NCI-H1105 treated with DMSO at 0.1 percent for 48 hours (cell line): ENCODE measurements at regions not wholly inside any gene's neighbourhood (a gene's known extent, or its start where the extent isn't known, plus 50 kb on each side); places are given as distances from the start of the nearest gene placed in this dataset.
"Not testable (repeated sequence)": the region's sequence is repeated elsewhere in the genome, so short reads cannot be mapped to it uniquely, and the experiment has no call there.

Source experiments
- DNase-seq: peaks from one replicate; lab custom pipeline; 2025; lab: John Stamatoyannopoulos, UW

- no peak for DNase-seq
Observed at GRCh38 chr22:27253108-27253902, 548.3 kb downstream of the MN1 start.

GRCh38 chr22:27254063-27254462 is 547.5 kb downstream of the MN1 start:
- DNase-seq = not testable (repeated sequence)

GRCh38 chr22:27255580-27255979 is 546.0 kb downstream of the MN1 start:
- DNase-seq = no peak

- DNase-seq = no peak
Observed at GRCh38 chr22:27257987-27258386, 543.6 kb downstream of the MN1 start.

GRCh38 chr22:27258616-27259172 is 542.9 kb downstream of the MN1 start:
- no peak for DNase-seq

- no peak for DNase-seq
Observed at GRCh38 chr22:27259433-27259832, 542.1 kb downstream of the MN1 start.

- DNase-seq = peak; percentile 68
Observed at GRCh38 chr22:27260087-27260698, 541.4 kb downstream of the MN1 start.

GRCh38 chr22:27262361-27262760 is 539.2 kb downstream of the MN1 start:
- DNase-seq = no peak

GRCh38 chr22:27264184-27264583 is 537.4 kb downstream of the MN1 start:
- DNase-seq = no peak

GRCh38 chr22:27267145-27267544 is 534.4 kb downstream of the MN1 start:
- DNase-seq = no peak

- DNase-seq = no peak
Observed at GRCh38 chr22:27269751-27270543, 531.6 kb downstream of the MN1 start.

- no peak for DNase-seq
Observed at GRCh38 chr22:27270818-27271510, 530.6 kb downstream of the MN1 start.

- DNase-seq = no peak
Observed at GRCh38 chr22:27273436-27273835, 528.1 kb downstream of the MN1 start.

- DNase-seq = no peak
Observed at GRCh38 chr22:27273853-27274252, 527.7 kb downstream of the MN1 start.

- DNase-seq = no peak
Observed at GRCh38 chr22:27274770-27275449, 526.6 kb downstream of the MN1 start.

- no peak for DNase-seq
Observed at GRCh38 chr22:27278946-27279345, 522.6 kb downstream of the MN1 start.

- no peak for DNase-seq
Observed at GRCh38 chr22:27283240-27283639, 518.3 kb downstream of the MN1 start.

- DNase-seq = no peak
Observed at GRCh38 chr22:27283714-27284113, 517.8 kb downstream of the MN1 start.

GRCh38 chr22:27284324-27284723 is 517.2 kb downstream of the MN1 start:
- no peak for DNase-seq

- no peak for DNase-seq
Observed at GRCh38 chr22:27286711-27287110, 514.8 kb downstream of the MN1 start.

- no peak for DNase-seq
Observed at GRCh38 chr22:27292542-27293299, 508.8 kb downstream of the MN1 start.
